ENCODE measurements at regions not wholly inside any gene's neighbourhood (a gene's known extent, or its start where the extent isn't known, plus 50 kb on each side); places are given as distances from the start of the nearest gene placed in this dataset.

DNA sequence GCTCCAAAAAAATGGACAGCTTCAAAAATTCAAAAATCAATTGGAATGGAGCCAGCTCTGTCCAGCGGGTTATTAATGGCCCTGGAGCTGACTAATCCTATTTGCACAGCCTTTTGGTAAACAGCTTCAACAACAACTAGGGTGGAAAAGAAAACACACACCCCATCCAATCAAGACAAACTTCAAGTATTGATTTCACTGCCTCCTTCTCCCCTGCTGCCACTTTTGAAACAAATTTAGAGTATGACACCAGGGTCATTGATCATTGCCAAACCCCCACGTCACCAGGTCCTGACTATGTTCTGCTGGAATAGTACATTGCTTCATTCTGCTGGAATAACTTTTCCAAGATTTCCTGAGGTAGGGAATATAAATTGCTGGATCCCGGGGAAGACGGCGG lies 56.8 kb upstream of the GTF3A start:
- Histone ChIP-seq H3K27me3 (ENCODE audit: insufficient read depth, low read depth) (peaks cover 28% of the 10 kb centered on the region), H3K9me2 (ENCODE audit: insufficient read depth) (no peaks in the 10 kb centered on the region), H3K9me3 (ENCODE audit: insufficient read depth, low read depth) (no peaks in the 10 kb centered on the region), H3F3A (ENCODE audit: insufficient read depth, low read depth) (no peaks in the 10 kb centered on the region), H3K4me3 (no peak overlapping the region), H3K4me1 (replicated peaks; ENCODE audit: insufficient read depth) (no peaks in the 10 kb centered on the region), H3K36me3 (ENCODE audit: low read depth) (no peaks in the 10 kb centered on the region), H2AFZ (no peak overlapping the region), H3K79me2 (ENCODE audit: low read depth) (no peaks in the 10 kb centered on the region), H3K27ac (no peak overlapping the region), H3K4me2 (no peak overlapping the region), H4K20me1 (ENCODE audit: insufficient read depth) (no peaks in the 10 kb centered on the region)
- ChIA-PET CTCF (no interaction called here), POLR2A (ENCODE audit: unreplicated experiment) (no interaction called here)
- no TSS peak for BruUV-seq (replicated peaks)
- intact Hi-C loops (cut with micrococcal nuclease; ENCODE audit: unreplicated experiment): loop anchor here (10.0 kb wide), 1 partner anchor 1997 kb away; no protein-coding TSS in a partner anchor
- no peak for TF ChIP-seq EZH2 (IDR thresholded peaks at IDR 0.05; ENCODE audit: low read depth)
- TF ChIP-seq, protein P1, sequence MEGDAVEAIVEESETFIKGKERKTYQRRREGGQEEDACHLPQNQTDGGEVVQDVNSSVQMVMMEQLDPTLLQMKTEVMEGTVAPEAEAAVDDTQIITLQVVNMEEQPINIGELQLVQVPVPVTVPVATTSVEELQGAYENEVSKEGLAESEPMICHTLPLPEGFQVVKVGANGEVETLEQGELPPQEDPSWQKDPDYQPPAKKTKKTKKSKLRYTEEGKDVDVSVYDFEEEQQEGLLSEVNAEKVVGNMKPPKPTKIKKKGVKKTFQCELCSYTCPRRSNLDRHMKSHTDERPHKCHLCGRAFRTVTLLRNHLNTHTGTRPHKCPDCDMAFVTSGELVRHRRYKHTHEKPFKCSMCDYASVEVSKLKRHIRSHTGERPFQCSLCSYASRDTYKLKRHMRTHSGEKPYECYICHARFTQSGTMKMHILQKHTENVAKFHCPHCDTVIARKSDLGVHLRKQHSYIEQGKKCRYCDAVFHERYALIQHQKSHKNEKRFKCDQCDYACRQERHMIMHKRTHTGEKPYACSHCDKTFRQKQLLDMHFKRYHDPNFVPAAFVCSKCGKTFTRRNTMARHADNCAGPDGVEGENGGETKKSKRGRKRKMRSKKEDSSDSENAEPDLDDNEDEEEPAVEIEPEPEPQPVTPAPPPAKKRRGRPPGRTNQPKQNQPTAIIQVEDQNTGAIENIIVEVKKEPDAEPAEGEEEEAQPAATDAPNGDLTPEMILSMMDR (conservative IDR thresholded peaks at IDR 0.05): no peak
- no peak for DNase-seq

DNA sequence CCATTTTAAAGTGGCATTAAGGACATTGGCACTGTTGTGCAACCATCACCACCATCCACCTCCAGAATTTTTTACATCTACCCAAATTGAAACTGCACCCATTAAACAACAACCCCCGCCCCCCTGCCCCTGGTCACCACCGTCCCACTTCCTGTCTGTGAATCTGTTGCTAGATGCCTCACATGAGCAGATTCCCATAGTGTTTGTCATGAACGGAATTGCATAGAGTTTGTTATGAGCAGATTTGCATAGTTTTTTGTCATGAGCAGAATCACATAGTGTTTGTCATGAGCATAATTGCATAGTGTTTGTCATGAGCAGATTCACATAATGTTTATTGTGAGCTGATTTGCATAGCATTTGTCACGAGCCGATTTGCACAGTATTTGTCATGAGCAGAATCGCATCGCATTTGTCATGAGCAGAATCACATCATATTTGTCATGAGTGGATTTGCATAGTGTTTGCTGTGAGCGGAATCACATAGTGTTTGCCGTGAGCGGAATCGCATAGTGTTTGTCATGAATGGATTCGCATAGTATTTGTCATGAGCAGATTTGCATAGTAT lies 54.0 kb upstream of the GTF3A start:
- Histone ChIP-seq H3F3A (ENCODE audit: insufficient read depth, low read depth) (no peaks in the 10 kb centered on the region), H3K27ac (no peak overlapping the region), H3K4me3 (no peak overlapping the region), H3K79me2 (ENCODE audit: low read depth) (no peaks in the 10 kb centered on the region), H3K27me3 (ENCODE audit: insufficient read depth, low read depth) (peaks cover 41% of the 10 kb centered on the region), H3K4me1 (replicated peaks; ENCODE audit: insufficient read depth) (no peaks in the 10 kb centered on the region), H3K36me3 (ENCODE audit: low read depth) (no peaks in the 10 kb centered on the region), H3K9me3 (ENCODE audit: insufficient read depth, low read depth) (no peaks in the 10 kb centered on the region), H2AFZ (no peak overlapping the region), H4K20me1 (ENCODE audit: insufficient read depth) (no peaks in the 10 kb centered on the region), H3K9me2 (ENCODE audit: insufficient read depth) (no peaks in the 10 kb centered on the region), H3K4me2 (no peak overlapping the region)
- no TSS peak for BruUV-seq (replicated peaks)
- TF ChIP-seq, protein P1 (conservative IDR thresholded peaks at IDR 0.05): no peak
- TF ChIP-seq EZH2 (IDR thresholded peaks at IDR 0.05; ENCODE audit: low read depth): no peak
- DNase-seq: no peak
- ChIA-PET POLR2A (ENCODE audit: unreplicated experiment) (no interaction called here), CTCF (interaction anchor here (0.6 kb wide), 1 partner anchor 1007 kb away, joined by 6 read pairs; no protein-coding TSS in a partner anchor)
- intact Hi-C loops (cut with micrococcal nuclease; ENCODE audit: unreplicated experiment): no loop called here

DNA sequence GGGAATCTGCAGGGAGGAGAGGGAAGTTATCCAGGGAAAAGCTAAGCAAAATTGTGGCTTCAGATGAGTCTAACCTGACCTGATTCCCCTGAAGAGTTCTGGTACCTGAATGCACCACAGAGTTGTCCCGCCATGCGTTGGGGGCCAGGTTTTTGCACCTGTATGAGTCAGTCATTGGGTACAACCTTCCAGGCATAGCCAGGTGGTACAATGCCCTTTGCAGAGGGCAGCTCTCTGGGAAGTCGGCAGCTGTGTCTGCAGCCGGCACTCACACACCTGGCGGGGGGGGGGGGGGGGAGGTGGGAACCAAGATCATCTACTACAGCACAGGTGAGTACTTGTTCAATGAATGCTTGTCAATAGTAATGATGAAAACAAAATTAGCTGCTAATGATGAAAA lies 52.5 kb upstream of the GTF3A start:
- H3K9me2 ChIP-seq (ENCODE audit: insufficient read depth): no peaks in the 10 kb centered on the region
- H3K4me2 ChIP-seq: no peak overlapping the region
- H3K4me3 ChIP-seq: no peak overlapping the region
- H3K27me3 ChIP-seq (ENCODE audit: insufficient read depth, low read depth): peaks cover 44% of the 10 kb centered on the region
- ChIA-PET POLR2A (ENCODE audit: unreplicated experiment) (no interaction called here), CTCF (interaction anchor here (0.8 kb wide), 1 partner anchor 10 kb away, joined by 3 read pairs; no protein-coding TSS in a partner anchor)
- H3F3A ChIP-seq (ENCODE audit: insufficient read depth, low read depth): no peaks in the 10 kb centered on the region
- H2AFZ ChIP-seq: no peak overlapping the region
- no peak for DNase-seq
- H3K36me3 ChIP-seq (ENCODE audit: low read depth): no peaks in the 10 kb centered on the region
- H3K9me3 ChIP-seq (ENCODE audit: insufficient read depth, low read depth): no peaks in the 10 kb centered on the region
- BruUV-seq (replicated peaks): no TSS peak
- no peak overlapping the region for H3K27ac ChIP-seq
- no peaks in the 10 kb centered on the region for H4K20me1 ChIP-seq (ENCODE audit: insufficient read depth)
- intact Hi-C loops (cut with micrococcal nuclease; ENCODE audit: unreplicated experiment): no loop called here
- no peaks in the 10 kb centered on the region for H3K79me2 ChIP-seq (ENCODE audit: low read depth)
- no peak for TF ChIP-seq EZH2 (IDR thresholded peaks at IDR 0.05; ENCODE audit: low read depth)
- TF ChIP-seq, protein P1 (conservative IDR thresholded peaks at IDR 0.05): no peak
- H3K4me1 ChIP-seq (replicated peaks; ENCODE audit: insufficient read depth): no peaks in the 10 kb centered on the region
